ENCODE measurements at regions not wholly inside any gene's neighbourhood (a gene's known extent, or its start where the extent isn't known, plus 50 kb on each side); places are given as distances from the start of the nearest gene placed in this dataset.
A peak's percentile ranks its signal among the peaks of the same experiment; 100 is the strongest.

DNA sequence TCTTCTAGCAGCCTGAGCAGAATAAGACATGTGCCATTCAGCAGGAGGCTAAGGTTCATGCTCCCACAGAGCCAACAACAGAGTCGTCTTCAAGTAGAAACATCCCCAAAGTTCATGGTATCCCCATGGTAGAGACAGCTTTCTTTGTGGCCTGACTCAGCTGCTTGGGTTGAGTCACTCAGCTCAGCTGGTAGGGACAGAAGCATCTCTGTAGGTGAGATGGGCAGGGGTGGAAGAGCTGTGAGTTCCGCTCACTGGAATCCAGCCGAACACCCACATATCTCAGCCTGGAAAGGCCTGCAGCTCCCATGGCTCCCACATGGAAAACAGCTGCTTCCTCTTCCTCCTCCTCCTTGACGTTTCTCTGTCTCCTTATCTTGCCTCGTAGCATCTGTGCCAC lies 792.7 kb downstream of the RNF144A start:
- H3K9me3 ChIP-seq (ENCODE audit: control insufficient read depth, insufficient read depth, low read length) = no peaks in the 10 kb centered on the region; the same call in 1 of the 2 replicates
- no peaks in the 10 kb centered on the region for H4K20me1 ChIP-seq (ENCODE audit: control insufficient read depth, insufficient read depth, low read depth, low read length)
- peaks cover 10% of the 10 kb centered on the region for H3K4me1 ChIP-seq (ENCODE audit: control insufficient read depth, low read length)
- H3K4me3 ChIP-seq (ENCODE audit: low read length) = no peak overlapping the region
- no peaks in the 10 kb centered on the region for H3K9me2 ChIP-seq (replicated peaks; ENCODE audit: control insufficient read depth, low read length)
- no peak for TF ChIP-seq EZH2phosphoT487 (IDR thresholded peaks at IDR 0.05; ENCODE audit: borderline replicate concordance, low read length)
- TF ChIP-seq, protein P1, sequence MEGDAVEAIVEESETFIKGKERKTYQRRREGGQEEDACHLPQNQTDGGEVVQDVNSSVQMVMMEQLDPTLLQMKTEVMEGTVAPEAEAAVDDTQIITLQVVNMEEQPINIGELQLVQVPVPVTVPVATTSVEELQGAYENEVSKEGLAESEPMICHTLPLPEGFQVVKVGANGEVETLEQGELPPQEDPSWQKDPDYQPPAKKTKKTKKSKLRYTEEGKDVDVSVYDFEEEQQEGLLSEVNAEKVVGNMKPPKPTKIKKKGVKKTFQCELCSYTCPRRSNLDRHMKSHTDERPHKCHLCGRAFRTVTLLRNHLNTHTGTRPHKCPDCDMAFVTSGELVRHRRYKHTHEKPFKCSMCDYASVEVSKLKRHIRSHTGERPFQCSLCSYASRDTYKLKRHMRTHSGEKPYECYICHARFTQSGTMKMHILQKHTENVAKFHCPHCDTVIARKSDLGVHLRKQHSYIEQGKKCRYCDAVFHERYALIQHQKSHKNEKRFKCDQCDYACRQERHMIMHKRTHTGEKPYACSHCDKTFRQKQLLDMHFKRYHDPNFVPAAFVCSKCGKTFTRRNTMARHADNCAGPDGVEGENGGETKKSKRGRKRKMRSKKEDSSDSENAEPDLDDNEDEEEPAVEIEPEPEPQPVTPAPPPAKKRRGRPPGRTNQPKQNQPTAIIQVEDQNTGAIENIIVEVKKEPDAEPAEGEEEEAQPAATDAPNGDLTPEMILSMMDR (IDR thresholded peaks at IDR 0.05; ENCODE audit: low read depth, low read length, poor library complexity, severe bottlenecking) = no peak
- H3K36me3 ChIP-seq (ENCODE audit: control insufficient read depth, low read length) = no peaks in the 10 kb centered on the region
- no peaks in the 10 kb centered on the region for H3K27me3 ChIP-seq (ENCODE audit: control insufficient read depth, low read length)
- no peak overlapping the region for H3K4me2 ChIP-seq (ENCODE audit: low read length)
- H3K27ac ChIP-seq (ENCODE audit: low read depth, low read length) = no peak overlapping the region
- H3F3A ChIP-seq (ENCODE audit: control insufficient read depth, insufficient read depth) = no peaks in the 10 kb centered on the region
- no peaks in the 10 kb centered on the region for H3K79me2 ChIP-seq (ENCODE audit: control insufficient read depth, low read length)

DNA sequence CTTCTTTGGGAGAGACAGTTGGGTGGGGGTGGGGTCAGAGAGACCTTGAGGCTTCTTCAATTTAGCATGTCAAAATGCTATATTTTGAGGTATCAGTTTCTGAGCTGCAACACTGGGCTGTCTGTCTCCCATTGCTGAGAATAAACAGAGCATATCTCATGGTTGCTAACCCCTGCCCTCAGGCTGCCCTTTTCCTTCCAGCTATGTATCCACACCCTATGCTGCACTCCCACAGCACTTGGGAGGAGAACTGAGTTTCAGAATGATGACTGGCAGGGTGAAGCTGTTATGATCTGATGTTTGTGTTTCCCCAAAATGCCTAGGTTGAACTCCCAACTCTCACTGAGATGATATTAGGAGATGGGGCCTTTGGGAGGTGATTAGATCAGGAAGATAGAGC lies 794.0 kb downstream of the RNF144A start:
- Histone ChIP-seq H3K79me2 (ENCODE audit: control insufficient read depth, low read length) (no peaks in the 10 kb centered on the region), H3K27me3 (ENCODE audit: control insufficient read depth, low read length) (no peaks in the 10 kb centered on the region), H3K4me2 (ENCODE audit: low read length) (no peak overlapping the region), H3K4me1 (ENCODE audit: control insufficient read depth, low read length) (peaks cover 6% of the 10 kb centered on the region; the same call in 1 of the 2 replicates), H3K27ac (ENCODE audit: low read depth, low read length) (no peak overlapping the region), H3K36me3 (ENCODE audit: control insufficient read depth, low read length) (no peaks in the 10 kb centered on the region), H3K9me3 (ENCODE audit: control insufficient read depth, insufficient read depth, low read length) (no peaks in the 10 kb centered on the region; the same call in 1 of the 2 replicates), H3K4me3 (ENCODE audit: low read length) (no peak overlapping the region), H3K9me2 (replicated peaks; ENCODE audit: control insufficient read depth, low read length) (no peaks in the 10 kb centered on the region), H4K20me1 (ENCODE audit: control insufficient read depth, insufficient read depth, low read depth, low read length) (no peaks in the 10 kb centered on the region), H3F3A (ENCODE audit: control insufficient read depth, insufficient read depth) (no peaks in the 10 kb centered on the region)
- TF ChIP-seq EZH2phosphoT487 (IDR thresholded peaks at IDR 0.05; ENCODE audit: borderline replicate concordance, low read length) = no peak
- TF ChIP-seq, protein P1 (IDR thresholded peaks at IDR 0.05; ENCODE audit: low read depth, low read length, poor library complexity, severe bottlenecking) = no peak

DNA sequence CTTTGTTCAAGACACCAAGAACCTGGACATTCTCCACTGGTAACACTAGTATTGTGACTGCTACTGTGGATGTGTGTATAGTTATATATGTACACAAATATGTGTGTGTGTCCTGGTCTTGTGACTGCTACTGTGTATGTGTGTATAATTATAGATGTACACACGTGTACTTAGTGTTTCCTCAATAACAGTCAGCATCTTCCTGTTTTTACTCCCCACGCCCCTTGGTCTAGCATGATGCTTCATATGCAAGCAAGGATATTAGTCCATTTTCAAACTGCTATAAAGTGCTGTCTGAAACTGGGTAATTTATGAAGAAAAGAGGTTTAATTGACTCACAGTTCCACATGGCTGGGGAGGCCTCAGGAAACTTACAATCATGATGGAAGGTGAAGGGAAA lies 802.7 kb downstream of the RNF144A start:
- no peak overlapping the region for H3K27ac ChIP-seq (ENCODE audit: low read depth, low read length)
- no peaks in the 10 kb centered on the region for H4K20me1 ChIP-seq (ENCODE audit: control insufficient read depth, insufficient read depth, low read depth, low read length)
- peak overlapping the region; percentile 27; the same call in 1 of the 2 replicates for H3K4me3 ChIP-seq (ENCODE audit: low read length)
- peaks cover 4% of the 10 kb centered on the region; the same call in 1 of the 2 replicates for H3K9me3 ChIP-seq (ENCODE audit: control insufficient read depth, insufficient read depth, low read length)
- no peak for TF ChIP-seq EZH2phosphoT487 (IDR thresholded peaks at IDR 0.05; ENCODE audit: borderline replicate concordance, low read length)
- TF ChIP-seq, protein P1 (IDR thresholded peaks at IDR 0.05; ENCODE audit: low read depth, low read length, poor library complexity, severe bottlenecking) = no peak
- no peaks in the 10 kb centered on the region for H3F3A ChIP-seq (ENCODE audit: control insufficient read depth, insufficient read depth)
- no peaks in the 10 kb centered on the region for H3K27me3 ChIP-seq (ENCODE audit: control insufficient read depth, low read length)
- peaks cover 7% of the 10 kb centered on the region; the same call in 1 of the 2 replicates for H3K36me3 ChIP-seq (ENCODE audit: control insufficient read depth, low read length)
- H3K9me2 ChIP-seq (replicated peaks; ENCODE audit: control insufficient read depth, low read length) = no peaks in the 10 kb centered on the region
- H3K79me2 ChIP-seq (ENCODE audit: control insufficient read depth, low read length) = no peaks in the 10 kb centered on the region
- peak overlapping the region; percentile 46 for H3K4me2 ChIP-seq (ENCODE audit: low read length)
- H3K4me1 ChIP-seq (ENCODE audit: control insufficient read depth, low read length) = peaks cover 14% of the 10 kb centered on the region

Data from DOHH2 (cell line).